NB4 (cell line): ENCODE measurements at regions not wholly inside any gene's neighbourhood (a gene's known extent, or its start where the extent isn't known, plus 50 kb on each side); places are given as distances from the start of the nearest gene placed in this dataset.
A peak's percentile ranks its signal among the peaks of the same experiment; 100 is the strongest.

Experiments
- DNase-seq: peaks from one replicate; pipeline ENCODE4 v3.0.0; 2010; ENCODE audit warnings: low read depth
- H3K4me3 ChIP-seq: one replicate; pipeline ENCODE4 v1.5.1; 2011; ENCODE audit warnings: mild to moderate bottlenecking, low read depth, low read length, moderate library complexity
- MYC ChIP-seq: IDR thresholded peaks from 2 replicates; pipeline ENCODE4 v1.6.1; 2011; ENCODE audit warnings: low read depth, low read length
- POLR2A ChIP-seq: IDR thresholded peaks from 2 replicates; pipeline ENCODE4 v1.6.1; 2011; ENCODE audit warnings: mild to moderate bottlenecking; ENCODE audit not compliant: insufficient read length; ENCODE audit errors: extremely low read depth
- TF ChIP-seq, protein P1 (sequence below): IDR thresholded peaks from one replicate; pipeline ENCODE4 v1.5.1; 2012; ENCODE audit warnings: low read depth, low read length
- TF ChIP-seq, protein P2 (sequence below): IDR thresholded peaks from 2 replicates; pipeline ENCODE4 v1.6.1; 2011; ENCODE audit warnings: low read depth, low read length

DNA sequence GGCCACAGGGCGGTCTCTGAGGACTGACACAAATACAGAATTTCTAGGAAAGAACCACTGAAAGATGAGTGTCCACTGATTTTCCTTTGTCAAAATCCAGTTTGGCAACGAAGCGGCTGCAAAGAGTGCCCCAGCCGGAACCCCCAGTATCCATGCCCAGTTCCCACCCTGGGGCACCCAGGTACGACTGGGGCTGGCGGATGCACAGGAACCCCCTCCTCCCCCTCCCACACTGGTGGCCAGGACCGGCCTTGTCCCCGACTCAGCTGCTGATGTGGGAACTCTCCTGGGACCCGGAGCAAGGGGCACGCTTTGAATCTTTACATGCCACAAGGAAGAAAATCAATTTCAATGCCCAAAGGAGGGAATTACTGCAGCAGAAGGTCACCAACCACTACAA lies 220.8 kb upstream of the ZNF507 start:
- TF ChIP-seq MYC, result no peak
- TF ChIP-seq, protein P1, sequence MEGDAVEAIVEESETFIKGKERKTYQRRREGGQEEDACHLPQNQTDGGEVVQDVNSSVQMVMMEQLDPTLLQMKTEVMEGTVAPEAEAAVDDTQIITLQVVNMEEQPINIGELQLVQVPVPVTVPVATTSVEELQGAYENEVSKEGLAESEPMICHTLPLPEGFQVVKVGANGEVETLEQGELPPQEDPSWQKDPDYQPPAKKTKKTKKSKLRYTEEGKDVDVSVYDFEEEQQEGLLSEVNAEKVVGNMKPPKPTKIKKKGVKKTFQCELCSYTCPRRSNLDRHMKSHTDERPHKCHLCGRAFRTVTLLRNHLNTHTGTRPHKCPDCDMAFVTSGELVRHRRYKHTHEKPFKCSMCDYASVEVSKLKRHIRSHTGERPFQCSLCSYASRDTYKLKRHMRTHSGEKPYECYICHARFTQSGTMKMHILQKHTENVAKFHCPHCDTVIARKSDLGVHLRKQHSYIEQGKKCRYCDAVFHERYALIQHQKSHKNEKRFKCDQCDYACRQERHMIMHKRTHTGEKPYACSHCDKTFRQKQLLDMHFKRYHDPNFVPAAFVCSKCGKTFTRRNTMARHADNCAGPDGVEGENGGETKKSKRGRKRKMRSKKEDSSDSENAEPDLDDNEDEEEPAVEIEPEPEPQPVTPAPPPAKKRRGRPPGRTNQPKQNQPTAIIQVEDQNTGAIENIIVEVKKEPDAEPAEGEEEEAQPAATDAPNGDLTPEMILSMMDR, result no peak
- TF ChIP-seq, protein P2, sequence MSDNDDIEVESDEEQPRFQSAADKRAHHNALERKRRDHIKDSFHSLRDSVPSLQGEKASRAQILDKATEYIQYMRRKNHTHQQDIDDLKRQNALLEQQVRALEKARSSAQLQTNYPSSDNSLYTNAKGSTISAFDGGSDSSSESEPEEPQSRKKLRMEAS, result no peak
- TF ChIP-seq POLR2A, result no peak
- no peak for DNase-seq
- H3K4me3 ChIP-seq, result no peak overlapping the region

DNA sequence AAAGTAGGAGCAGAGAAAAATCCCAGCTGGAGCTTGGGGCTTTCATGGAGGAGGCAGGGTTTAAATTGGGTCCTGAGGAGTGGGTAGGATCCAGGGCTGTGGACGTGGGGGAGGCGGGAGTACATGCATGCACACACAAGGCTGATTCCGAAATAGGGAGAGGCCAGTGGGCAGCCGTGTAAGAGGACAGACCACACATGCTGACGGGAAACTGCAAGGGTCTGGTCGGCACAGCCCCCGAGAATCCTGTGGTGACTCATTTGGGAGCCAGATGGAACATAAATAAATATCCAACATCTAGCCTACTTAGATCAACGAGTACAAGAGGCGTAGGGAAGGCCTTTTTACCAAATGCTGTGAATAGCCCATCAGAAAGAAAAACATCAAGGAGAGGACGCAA lies 216.3 kb upstream of the ZNF507 start:
- H3K4me3 ChIP-seq, result no peak overlapping the region
- no peak for DNase-seq
- TF ChIP-seq POLR2A (no peak), MYC (no peak)
- TF ChIP-seq, protein P1, result no peak
- TF ChIP-seq, protein P2, result no peak

DNA sequence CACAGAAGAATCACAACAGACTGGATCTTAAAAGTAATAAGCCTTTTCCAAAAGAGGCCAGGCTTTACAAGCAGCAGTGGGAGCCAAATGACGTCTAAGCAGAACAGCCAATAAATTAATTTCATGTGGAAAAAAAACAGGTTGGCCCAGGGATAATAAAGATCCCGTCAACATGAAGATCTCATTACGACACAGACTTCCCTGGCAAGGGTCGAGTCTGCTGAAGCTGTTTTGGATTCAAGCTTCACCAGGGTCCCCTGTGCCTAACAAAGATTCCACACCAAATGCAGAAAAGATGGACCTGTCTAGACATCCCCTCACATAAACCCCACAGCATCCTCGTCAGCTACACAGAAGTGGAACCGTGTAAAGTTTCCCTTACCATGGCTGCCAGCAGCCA lies 215.1 kb upstream of the ZNF507 start:
- DNase-seq, result no peak
- no peak overlapping the region for H3K4me3 ChIP-seq
- TF ChIP-seq MYC, result no peak
- TF ChIP-seq, protein P2, result no peak
- TF ChIP-seq, protein P1, result no peak
- no peak for TF ChIP-seq POLR2A

DNA sequence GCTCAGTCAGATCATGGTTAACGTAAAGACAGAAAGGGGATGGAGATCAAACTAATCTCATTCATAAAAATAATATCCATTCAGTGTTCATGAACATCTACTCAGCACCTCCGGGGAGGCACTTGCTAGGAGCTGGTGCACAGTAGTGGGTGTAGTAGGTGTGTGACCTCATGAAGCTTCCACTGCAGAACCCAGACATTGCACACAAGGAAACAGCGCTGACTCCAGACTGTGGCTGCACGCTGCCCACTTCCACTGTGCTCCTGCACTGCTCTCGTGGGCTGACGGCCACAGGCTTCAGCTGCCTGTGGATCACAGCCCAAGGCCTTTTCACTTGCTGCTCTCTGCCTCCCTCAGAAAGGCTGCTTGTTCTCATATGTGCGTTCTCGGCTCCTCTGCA lies 214.4 kb upstream of the ZNF507 start:
- no peak overlapping the region for H3K4me3 ChIP-seq
- no peak for DNase-seq
- TF ChIP-seq, protein P1, result no peak
- TF ChIP-seq POLR2A, result no peak

DNA sequence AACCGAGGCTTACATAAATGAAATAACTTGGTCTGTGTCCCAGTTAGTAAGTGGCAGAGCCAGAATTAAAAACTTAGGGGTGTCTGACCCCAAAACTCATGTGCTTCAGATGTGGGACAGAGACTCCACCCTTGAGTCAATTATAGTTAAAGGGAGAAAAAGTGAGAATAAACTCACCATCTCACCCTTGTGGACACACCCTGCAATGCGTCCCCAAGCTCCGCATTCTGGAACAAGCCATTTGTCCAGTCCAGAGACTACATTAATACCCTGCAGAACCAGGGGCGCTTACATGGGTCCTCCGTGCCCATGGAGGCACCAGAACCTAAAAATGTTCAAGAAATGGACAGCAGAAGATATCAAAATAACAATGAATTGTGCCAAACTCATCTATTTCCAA lies 207.0 kb upstream of the ZNF507 start:
- no peak overlapping the region for H3K4me3 ChIP-seq
- TF ChIP-seq POLR2A, result no peak
- TF ChIP-seq, protein P1, result peak; percentile 26
- peak; percentile 1 for DNase-seq

DNA sequence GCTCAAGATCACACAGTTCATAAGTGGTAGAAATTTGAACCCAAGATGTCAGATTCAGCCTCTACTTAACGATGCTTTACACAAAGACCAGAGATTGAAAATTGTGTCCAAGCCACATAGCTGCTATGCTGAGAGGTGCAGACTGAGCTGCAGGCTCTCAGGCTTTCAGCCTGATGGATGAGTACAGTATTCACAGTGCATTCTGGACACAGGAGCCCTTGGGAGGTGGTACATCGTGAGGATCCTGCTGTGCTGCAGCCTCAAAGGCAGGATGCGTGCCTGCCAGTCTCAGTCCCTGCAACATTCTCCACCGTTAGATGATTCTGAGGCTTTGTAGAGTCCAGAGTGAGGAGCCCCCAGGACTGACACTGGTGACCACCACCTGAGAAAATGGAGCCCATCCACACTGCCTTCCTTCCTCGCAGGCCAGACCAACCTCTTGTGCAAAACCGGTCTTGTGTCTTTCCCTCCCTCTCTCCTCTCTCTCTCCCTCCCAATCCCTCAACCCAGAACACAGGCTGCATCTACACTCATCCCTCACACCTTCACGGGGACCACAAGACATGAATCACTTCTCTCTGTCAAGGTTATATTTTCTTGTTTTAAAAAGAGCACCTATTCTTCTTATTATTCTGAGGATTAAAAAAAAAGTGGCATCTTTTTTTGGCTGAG lies 203.4 kb upstream of the ZNF507 start:
- no peak overlapping the region for H3K4me3 ChIP-seq
- DNase-seq, result no peak
- TF ChIP-seq MYC (no peak), POLR2A (no peak)
- TF ChIP-seq, protein P2, result no peak
- TF ChIP-seq, protein P1, result no peak
